Astrocyte (in vitro differentiated cells and primary cell): ENCODE measurements at regions not wholly inside any gene's neighbourhood (a gene's known extent, or its start where the extent isn't known, plus 50 kb on each side); places are given as distances from the start of the nearest gene placed in this dataset.

Experiments used
- DNase-seq: peaks from one replicate; pipeline ENCODE4 v3.0.0-alpha.2; 2010; ENCODE audit warnings: low read depth
- FAIRE-seq: peaks from 2 replicates; lab custom pipeline; 2011; peaks lifted over from hg19 to GRCh38; lab: Jason Lieb, UNC
- H2AFZ ChIP-seq: 2 replicates; pipeline ENCODE4 v1.6.0; 2012; ENCODE audit warnings: low read depth, low read length, inconsistent platforms
- H3K27ac ChIP-seq: 2 replicates; pipeline ENCODE4 v1.5.1; 2011; ENCODE audit warnings: low read depth, low read length, inconsistent platforms
- H3K27me3 ChIP-seq: 2 replicates; pipeline ENCODE4 v1.6.0; 2011; ENCODE audit warnings: low read length, inconsistent platforms; ENCODE audit not compliant: insufficient read depth
- H3K36me3 ChIP-seq: 2 replicates; pipeline ENCODE4 v1.5.1; 2011; ENCODE audit warnings: low read length, inconsistent platforms; ENCODE audit not compliant: insufficient read depth
- H3K4me1 ChIP-seq: 2 replicates; pipeline ENCODE4 v1.5.1; 2011; ENCODE audit warnings: low read length, inconsistent platforms; ENCODE audit not compliant: insufficient read depth
- H3K4me2 ChIP-seq: 2 replicates; pipeline ENCODE4 v1.6.0; 2012; ENCODE audit warnings: low read length, inconsistent platforms
- H3K4me3 ChIP-seq: 2 replicates; pipeline ENCODE4 v1.5.1; 2011; ENCODE audit warnings: low read depth, mild to moderate bottlenecking, low read length, inconsistent platforms; ENCODE audit not compliant: insufficient read depth
- H3K79me2 ChIP-seq: 2 replicates; pipeline ENCODE4 v1.6.0; 2012; ENCODE audit warnings: mild to moderate bottlenecking, low read length, inconsistent platforms; ENCODE audit not compliant: insufficient read depth
- H3K9ac ChIP-seq: 2 replicates; pipeline ENCODE4 v1.6.0; 2012; ENCODE audit warnings: mild to moderate bottlenecking, low read length, inconsistent platforms
- H3K9me3 ChIP-seq: 2 replicates; pipeline ENCODE4 v1.5.1; 2012; ENCODE audit warnings: low read depth, mild to moderate bottlenecking, low read length, inconsistent platforms; ENCODE audit not compliant: insufficient read depth
- H4K20me1 ChIP-seq: 2 replicates; pipeline ENCODE4 v1.6.0; 2012; ENCODE audit warnings: low read length, inconsistent platforms; ENCODE audit not compliant: insufficient read depth
- H3K27ac Mint-ChIP-seq: one replicate; pipeline ENCODE4 v1.8.0; 2021; ENCODE audit warnings: mild to moderate bottlenecking, mixed read lengths; ENCODE audit not compliant: unreplicated experiment
- H3K27me3 Mint-ChIP-seq: one replicate; pipeline ENCODE4 v1.8.0; 2021; ENCODE audit warnings: low read depth, mixed read lengths; ENCODE audit not compliant: unreplicated experiment
- H3K36me3 Mint-ChIP-seq: one replicate; pipeline ENCODE4 v1.8.0; 2021; ENCODE audit warnings: low read depth, mixed read lengths; ENCODE audit not compliant: unreplicated experiment
- H3K4me1 Mint-ChIP-seq: one replicate; pipeline ENCODE4 v1.8.0; 2021; ENCODE audit warnings: low read depth, mixed read lengths; ENCODE audit not compliant: unreplicated experiment
- H3K4me3 Mint-ChIP-seq: one replicate; pipeline ENCODE4 v1.8.0; 2021; ENCODE audit warnings: mild to moderate bottlenecking, moderate library complexity, mixed read lengths; ENCODE audit not compliant: unreplicated experiment
- H3K9me3 Mint-ChIP-seq: one replicate; pipeline ENCODE4 v1.8.0; 2021; ENCODE audit warnings: mild to moderate bottlenecking, mixed read lengths; ENCODE audit not compliant: unreplicated experiment
- EZH2 ChIP-seq: IDR thresholded peaks from 2 replicates; pipeline ENCODE4 v1.6.1; 2012; ENCODE audit warnings: mild to moderate bottlenecking, low read length, inconsistent platforms; ENCODE audit not compliant: insufficient read depth
- TF ChIP-seq, protein P1 (sequence below): IDR thresholded peaks from 2 replicates; pipeline ENCODE4 v1.5.1; 2011; ENCODE audit warnings: low read depth, mild to moderate bottlenecking, inconsistent platforms, low read length, moderate library complexity; ENCODE audit not compliant: insufficient read depth

GRCh38 chr10:60467202-60467546 is 77.5 kb upstream of the ANK3 start:
- no peak overlapping the region for H3K4me3 Mint-ChIP-seq
- H3K9me3 ChIP-seq: no peaks in the 10 kb centered on the region
- no peak overlapping the region for H3K4me3 ChIP-seq
- no peaks in the 10 kb centered on the region for H3K79me2 ChIP-seq
- no peaks in the 10 kb centered on the region for H3K9me3 Mint-ChIP-seq
- no peak for TF ChIP-seq EZH2
- TF ChIP-seq, protein P1, sequence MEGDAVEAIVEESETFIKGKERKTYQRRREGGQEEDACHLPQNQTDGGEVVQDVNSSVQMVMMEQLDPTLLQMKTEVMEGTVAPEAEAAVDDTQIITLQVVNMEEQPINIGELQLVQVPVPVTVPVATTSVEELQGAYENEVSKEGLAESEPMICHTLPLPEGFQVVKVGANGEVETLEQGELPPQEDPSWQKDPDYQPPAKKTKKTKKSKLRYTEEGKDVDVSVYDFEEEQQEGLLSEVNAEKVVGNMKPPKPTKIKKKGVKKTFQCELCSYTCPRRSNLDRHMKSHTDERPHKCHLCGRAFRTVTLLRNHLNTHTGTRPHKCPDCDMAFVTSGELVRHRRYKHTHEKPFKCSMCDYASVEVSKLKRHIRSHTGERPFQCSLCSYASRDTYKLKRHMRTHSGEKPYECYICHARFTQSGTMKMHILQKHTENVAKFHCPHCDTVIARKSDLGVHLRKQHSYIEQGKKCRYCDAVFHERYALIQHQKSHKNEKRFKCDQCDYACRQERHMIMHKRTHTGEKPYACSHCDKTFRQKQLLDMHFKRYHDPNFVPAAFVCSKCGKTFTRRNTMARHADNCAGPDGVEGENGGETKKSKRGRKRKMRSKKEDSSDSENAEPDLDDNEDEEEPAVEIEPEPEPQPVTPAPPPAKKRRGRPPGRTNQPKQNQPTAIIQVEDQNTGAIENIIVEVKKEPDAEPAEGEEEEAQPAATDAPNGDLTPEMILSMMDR: no peak
- no peaks in the 10 kb centered on the region for H3K36me3 Mint-ChIP-seq
- H3K4me1 ChIP-seq: peaks cover 5% of the 10 kb centered on the region
- peak overlapping the region; percentile 30 for H3K27ac ChIP-seq
- FAIRE-seq: no peak
- no peak for DNase-seq
- H3K27me3 ChIP-seq: no peaks in the 10 kb centered on the region
- H3K4me1 Mint-ChIP-seq: peaks cover 4% of the 10 kb centered on the region
- no peaks in the 10 kb centered on the region for H3K27me3 Mint-ChIP-seq
- H3K9ac ChIP-seq: no peak overlapping the region
- H4K20me1 ChIP-seq: no peaks in the 10 kb centered on the region
- no peak overlapping the region for H3K27ac Mint-ChIP-seq
- peak overlapping the region; percentile 58 for H3K4me2 ChIP-seq
- no peaks in the 10 kb centered on the region for H3K36me3 ChIP-seq
- H2AFZ ChIP-seq: no peak overlapping the region

- no peaks in the 10 kb centered on the region for H3K27me3 Mint-ChIP-seq
- H3K36me3 Mint-ChIP-seq: no peaks in the 10 kb centered on the region
- no peak overlapping the region for H3K27ac Mint-ChIP-seq
- Histone ChIP-seq H4K20me1 (no peaks in the 10 kb centered on the region), H3K27me3 (no peaks in the 10 kb centered on the region), H3K4me3 (no peak overlapping the region), H2AFZ (no peak overlapping the region), H3K27ac (peak overlapping the region; percentile 30), H3K36me3 (no peaks in the 10 kb centered on the region), H3K4me2 (peak overlapping the region; percentile 58), H3K9me3 (no peaks in the 10 kb centered on the region), H3K4me1 (peaks cover 5% of the 10 kb centered on the region), H3K79me2 (no peaks in the 10 kb centered on the region), H3K9ac (no peak overlapping the region)
- peak; percentile 37 for FAIRE-seq
- no peak overlapping the region for H3K4me3 Mint-ChIP-seq
- peak; percentile 36 for DNase-seq
- H3K9me3 Mint-ChIP-seq: no peaks in the 10 kb centered on the region
- no peak for TF ChIP-seq EZH2
- TF ChIP-seq, protein P1: no peak
- H3K4me1 Mint-ChIP-seq: peaks cover 4% of the 10 kb centered on the region
Observed at GRCh38 chr10:60466267-60467201, 76.9 kb upstream of the ANK3 start.

DNA sequence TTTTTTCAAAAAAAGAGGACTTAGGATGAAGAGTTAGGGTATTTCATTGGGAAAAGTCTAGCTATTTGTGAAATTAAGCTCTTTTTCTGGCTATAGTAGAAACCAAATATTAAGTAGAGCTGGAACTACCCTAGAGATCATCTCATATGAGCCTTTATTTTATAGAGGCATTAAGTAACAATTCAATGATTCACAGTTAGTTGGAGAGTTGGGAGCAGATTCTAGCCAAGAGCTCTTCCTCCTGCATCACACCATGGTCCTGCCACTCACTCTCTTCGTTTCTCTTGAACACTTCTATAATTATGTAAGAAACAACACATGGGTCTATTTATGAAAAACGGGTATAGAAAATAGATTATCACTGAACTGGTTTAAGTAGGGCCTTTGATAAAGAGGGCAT is 76.1 kb upstream of the ANK3 start:
- H3K27ac ChIP-seq: no peak overlapping the region
- no peak overlapping the region for H3K4me3 Mint-ChIP-seq
- no peaks in the 10 kb centered on the region for H3K27me3 Mint-ChIP-seq
- no peaks in the 10 kb centered on the region for H3K79me2 ChIP-seq
- no peak for TF ChIP-seq EZH2
- TF ChIP-seq, protein P1: no peak
- no peak overlapping the region for H3K4me3 ChIP-seq
- peaks cover 5% of the 10 kb centered on the region for H3K4me1 ChIP-seq
- no peaks in the 10 kb centered on the region for H3K9me3 Mint-ChIP-seq
- H3K27ac Mint-ChIP-seq: no peak overlapping the region
- H2AFZ ChIP-seq: no peak overlapping the region
- H3K27me3 ChIP-seq: no peaks in the 10 kb centered on the region
- H3K9me3 ChIP-seq: no peaks in the 10 kb centered on the region
- FAIRE-seq: peak; percentile 59
- H4K20me1 ChIP-seq: no peaks in the 10 kb centered on the region
- H3K36me3 ChIP-seq: no peaks in the 10 kb centered on the region
- no peak overlapping the region for H3K4me2 ChIP-seq
- peak; percentile 31 for DNase-seq
- H3K4me1 Mint-ChIP-seq: peaks cover 4% of the 10 kb centered on the region
- H3K9ac ChIP-seq: no peak overlapping the region
- no peaks in the 10 kb centered on the region for H3K36me3 Mint-ChIP-seq
